Pancreas (tissue), 10 donors: ENCODE measurements at regions not wholly inside any gene's neighbourhood (a gene's known extent, or its start where the extent isn't known, plus 50 kb on each side); places are given as distances from the start of the nearest gene placed in this dataset.

Source experiments
- ATAC-seq, 4 donors: fragments of 200-7000 bp; cut with Tn5 transposase; one replicate each; pipeline versions ENCODE4 v1.8.0 to v1.9.1; 2020; ENCODE audit warnings: mild to moderate bottlenecking in 4 of 4, moderate library complexity in 4 of 4
- DNase-seq, 6 donors: peaks; one replicate each; pipeline ENCODE4 v3.0.0-alpha.2; 2020
- FAIRE-seq: peaks from 2 replicates; lab custom pipeline; 2012; peaks lifted over from hg19 to GRCh38; lab: Jason Lieb, UNC
- H3K27ac ChIP-seq, 4 donors: fragments of 200-600 bp; sonication (generic); 1 replicate in 3 of 4; 2 replicates in 1 of 4; pipeline versions ENCODE4 v1.5.0 to v1.8.0; 2020
- H3K27me3 ChIP-seq, 4 donors: fragments of 200-600 bp; one replicate each; pipeline ENCODE4 v1.8.0; 2021
- H3K36me3 ChIP-seq, 3 donors: fragments of 200-600 bp; sonication (generic) in 1 of 3; one replicate each; pipeline versions ENCODE4 v1.5.0 to v1.8.0; 2020 to 2021
- H3K4me1 ChIP-seq, 3 donors: fragments of 200-600 bp; one replicate each; pipeline ENCODE4 v1.8.0; 2021
- H3K4me3 ChIP-seq, 4 donors: fragments of 200-600 bp; sonication (generic) in 2 of 4; one replicate each; pipeline versions ENCODE4 v1.5.0 to v1.8.0; 2020 to 2021
- H3K9me3 ChIP-seq, 4 donors: fragments of 200-600 bp; one replicate each; pipeline ENCODE4 v1.8.0; 2021
- CTCF ChIP-seq, 4 donors: fragments of 200-600 bp; sonication (generic) in 3 of 4; IDR thresholded peaks; one replicate each; pipeline versions ENCODE4 v1.5.0 to v1.8.0; 2021; ENCODE audit warnings: antibody characterized with exemption in 4 of 4
- WGBS, 2 donors: extraction: QIAGEN DNeasy Blood & Tissue Kit; methylation state at CpG; one replicate each; pipeline ENCODE4 v1.1.7; 2013; 5-methylcytosine and 5-hydroxymethylcytosine counted together
- intact Hi-C, 3 donors: fragments of 100-400 bp; cut with DNase I; formaldehyde crosslinking; loops; one replicate each; pipeline versions ENCODE4 v1.11.1 to v1.14.2; 2022
- donor health status: healthy with polysubstance abuse.
- donor health status: DM: no; HTN: no; CAD: no; lungs with moderate emphysema.
- donor health status: DM: no; HTN: no; CAD: no.
- donor health status: control.
- donor health status: control.
- donor health status: Bipolar disorder and iron deficiency.
- donor health status: DM: yes; HTN: yes; CAD: no.
- donor health status: DM: no; HTN: no; CAD: no.
- donor health status: DM: no; HTN: no; CAD: no.
- donor health status: DM: yes; HTN: yes; CAD: no.

GRCh38 chr3:124351430-124352148 is 359.7 kb upstream of the ROPN1 start:
- Histone ChIP-seq H3K27ac (no peak overlapping the region), H3K9me3 (no peaks in the 10 kb centered on the region), H3K36me3 (no peaks in the 10 kb centered on the region), H3K27me3 (no peaks in the 10 kb centered on the region), H3K4me1 (no peaks in the 10 kb centered on the region), H3K4me3 (no peak overlapping the region)
- TF ChIP-seq CTCF (IDR thresholded peaks at IDR 0.05): peak in 2 of 4 donors; percentile 25 to 29
- DNase-seq (peak in 3 of 6 donors; percentile 14 to 34 (median 26)), ATAC-seq (peak; percentile 53 to 91 (median 87)), FAIRE-seq (peak; percentile 82)
- 54 to 59% methylated on average over 4 of the region's 4 CpGs for WGBS, 2 donors
- intact Hi-C loops: loop anchor here in 2 of 3 donors (5.0 to 10.0 kb wide), 3 partner anchors 113 to 213 kb away; no protein-coding TSS in a partner anchor

GRCh38 chr3:124352149-124352539 is 360.2 kb upstream of the ROPN1 start:
- WGBS, 2 donors: 90 to 91% methylated on average over 3 of the region's 3 CpGs

GRCh38 chr3:124353691-124354090 is 361.8 kb upstream of the ROPN1 start:
- DNase-seq (no peak), FAIRE-seq (no peak), ATAC-seq (no peak)
- WGBS, 2 donors: 82 to 89% methylated on average over 2 of the region's 2 CpGs
- no peak overlapping the region for H3K4me3 ChIP-seq
- H3K27me3 ChIP-seq: no peaks in the 10 kb centered on the region
- no peaks in the 10 kb centered on the region for H3K9me3 ChIP-seq
- intact Hi-C loops: loop anchor here in 2 of 3 donors (5.0 to 10.0 kb wide), 3 partner anchors 111 to 211 kb away; no protein-coding TSS in a partner anchor
- no peak overlapping the region for H3K27ac ChIP-seq
- TF ChIP-seq CTCF (IDR thresholded peaks at IDR 0.05): no peak
- no peaks in the 10 kb centered on the region for H3K36me3 ChIP-seq
- H3K4me1 ChIP-seq: no peaks in the 10 kb centered on the region

More at GRCh38 chr3:124352149-124352539, 360.2 kb upstream of the ROPN1 start:
- H3K27me3 ChIP-seq: no peaks in the 10 kb centered on the region
- no peaks in the 10 kb centered on the region for H3K4me1 ChIP-seq
- no peak overlapping the region for H3K4me3 ChIP-seq
- FAIRE-seq (no peak), DNase-seq (no peak), ATAC-seq (no peak)
- intact Hi-C loops: loop anchor here in 2 of 3 donors (5.0 to 10.0 kb wide), 3 partner anchors 113 to 213 kb away; no protein-coding TSS in a partner anchor
- H3K27ac ChIP-seq: no peak overlapping the region
- no peaks in the 10 kb centered on the region for H3K36me3 ChIP-seq
- H3K9me3 ChIP-seq: no peaks in the 10 kb centered on the region
- no peak for TF ChIP-seq CTCF (IDR thresholded peaks at IDR 0.05)

GRCh38 chr3:124354150-124354549 is 362.2 kb upstream of the ROPN1 start:
- H3K27ac ChIP-seq: no peak overlapping the region
- H3K4me3 ChIP-seq: no peak overlapping the region
- no peak for TF ChIP-seq CTCF (IDR thresholded peaks at IDR 0.05)
- DNase-seq: no peak
- H3K9me3 ChIP-seq: no peaks in the 10 kb centered on the region
- no peaks in the 10 kb centered on the region for H3K4me1 ChIP-seq
- intact Hi-C loops: loop anchor here in 2 of 3 donors (5.0 to 10.0 kb wide), 3 partner anchors 111 to 211 kb away; no protein-coding TSS in a partner anchor
- no peaks in the 10 kb centered on the region for H3K27me3 ChIP-seq
- FAIRE-seq: no peak
- WGBS, 2 donors: 78 to 91% methylated on average over 2 of the region's 2 CpGs
- no peaks in the 10 kb centered on the region for H3K36me3 ChIP-seq
- no peak for ATAC-seq

- DNase-seq (no peak), FAIRE-seq (no peak), ATAC-seq (no peak)
- H3K9me3 ChIP-seq: no peaks in the 10 kb centered on the region
- no peak for TF ChIP-seq CTCF (IDR thresholded peaks at IDR 0.05)
- WGBS, 2 donors: 86 to 93% methylated on average over 3 of the region's 3 CpGs
- no peaks in the 10 kb centered on the region for H3K27me3 ChIP-seq
- no peak overlapping the region for H3K27ac ChIP-seq
- H3K36me3 ChIP-seq: no peaks in the 10 kb centered on the region
- peaks cover 0 to 3% (median 0%) of the 10 kb centered on the region in 3 donors for H3K4me1 ChIP-seq
- intact Hi-C loops: loop anchor here in 2 of 3 donors (10.0 kb wide), 2 partner anchors 107 to 207 kb away; no protein-coding TSS in a partner anchor
- H3K4me3 ChIP-seq: no peak overlapping the region
Measured at GRCh38 chr3:124358156-124358555, 366.2 kb upstream of the ROPN1 start.
